Stimulated activated CD4-positive, alpha-beta T cell treated with anti-CD3 and anti-CD28 coated beads, Interleukin-12 subunit alpha, Interleukin-12 subunit beta, amount 100 ng/mL, for 24 hours (primary cell): ENCODE measurements at regions not wholly inside any gene's neighbourhood (a gene's known extent, or its start where the extent isn't known, plus 50 kb on each side); places are given as distances from the start of the nearest gene placed in this dataset.

ENCODE experiments used
- DNase-seq, 2 experiments: peaks; one replicate each; pipeline ENCODE4 v3.0.0-alpha.2; 2020; ENCODE audit warnings: low read depth in 2 of 2

- DNase-seq: no peak
Measured at GRCh38 chr4:13129095-13129494, 355.0 kb downstream of the RAB28 start.

GRCh38 chr4:13126976-13127910, 356.9 kb downstream of the RAB28 start:
- DNase-seq: no peak

- DNase-seq: no peak
Measured at GRCh38 chr4:13118633-13119032, 365.5 kb downstream of the RAB28 start.

GRCh38 chr4:13117185-13117584, 367.0 kb downstream of the RAB28 start:
- no peak for DNase-seq

- DNase-seq: no peak
Measured at GRCh38 chr4:13112030-13112429, 372.1 kb downstream of the RAB28 start.

GRCh38 chr4:13109536-13109935, 374.6 kb downstream of the RAB28 start:
- DNase-seq: no peak

- DNase-seq: no peak
Measured at GRCh38 chr4:13108096-13108495, 376.0 kb downstream of the RAB28 start.

GRCh38 chr4:13103382-13104015, 380.6 kb downstream of the RAB28 start:
- DNase-seq: no peak

- DNase-seq: no peak
Measured at GRCh38 chr4:13102092-13102742, 381.9 kb downstream of the RAB28 start.

- DNase-seq: no peak
Measured at GRCh38 chr4:13097971-13098370, 386.2 kb downstream of the RAB28 start.

- DNase-seq: no peak
Measured at GRCh38 chr4:13095722-13096121, 388.4 kb downstream of the RAB28 start.

GRCh38 chr4:13093170-13093569, 391.0 kb downstream of the RAB28 start:
- no peak for DNase-seq

GRCh38 chr4:13092702-13093101, 391.4 kb downstream of the RAB28 start:
- no peak for DNase-seq

- no peak for DNase-seq
Measured at GRCh38 chr4:13089659-13089998, 394.5 kb downstream of the RAB28 start.

- no peak for DNase-seq
Measured at GRCh38 chr4:13088726-13089658, 395.1 kb downstream of the RAB28 start.

GRCh38 chr4:13087041-13087440, 397.1 kb downstream of the RAB28 start:
- no peak for DNase-seq

- DNase-seq: no peak
Measured at GRCh38 chr4:13084210-13084609, 399.9 kb downstream of the RAB28 start.

- no peak for DNase-seq
Measured at GRCh38 chr4:13081830-13082229, 402.3 kb downstream of the RAB28 start.

- DNase-seq: no peak
Measured at GRCh38 chr4:13067077-13067476, 417.1 kb downstream of the RAB28 start.

- no peak for DNase-seq
Measured at GRCh38 chr4:13059019-13059418, 425.1 kb downstream of the RAB28 start.

GRCh38 chr4:13056630-13057189, 427.4 kb downstream of the RAB28 start:
- no peak for DNase-seq
